Right lobe of liver (tissue), 4 donors: ENCODE measurements at regions not wholly inside any gene's neighbourhood (a gene's known extent, or its start where the extent isn't known, plus 50 kb on each side); places are given as distances from the start of the nearest gene placed in this dataset.

Experiments used
- CTCF ChIP-seq, 4 donors: fragments of 200-600 bp in 3 of 4; fragments of 450-650 bp in 1 of 4; IDR thresholded peaks; one replicate each; pipeline versions ENCODE4 v1.5.1 to v1.8.0; 2016 to 2022; ENCODE audit warnings: antibody characterized with exemption in 4 of 4, mild to moderate bottlenecking in 2 of 4
- POLR2A ChIP-seq: fragments of 450-650 bp; IDR thresholded peaks from one replicate; pipeline ENCODE4 v1.6.1; 2017; ENCODE audit warnings: antibody characterized with exemption, mild to moderate bottlenecking
- donor health status: DM: no; HTN: no; CAD: no.
- donor health status: DM: no; HTN: no; CAD: no.
- donor health status: DM: no; HTN: yes; CAD: no.

- TF ChIP-seq POLR2A (no peak), CTCF (IDR thresholded peaks at IDR 0.05) (no peak)
Measured at GRCh38 chr13:72561791-72562190, 165.6 kb downstream of the MZT1 start.
